Mesendoderm (in vitro differentiated cells): ENCODE measurements at regions not wholly inside any gene's neighbourhood (a gene's known extent, or its start where the extent isn't known, plus 50 kb on each side); places are given as distances from the start of the nearest gene placed in this dataset.
"Not testable (repeated sequence)": the region's sequence is repeated elsewhere in the genome, so short reads cannot be mapped to it uniquely, and the experiment has no call there.

Experiments
- DNase-seq: peaks from one replicate; pipeline ENCODE4 v3.0.0; 2013
- H2AK5ac ChIP-seq: 2 replicates; pipeline ENCODE4 v1.6.1; 2013; ENCODE audit warnings: low read length, inconsistent platforms
- H2BK120ac ChIP-seq: 2 replicates; pipeline ENCODE4 v1.6.1; 2013; ENCODE audit warnings: low read depth, mild to moderate bottlenecking, low read length, moderate library complexity, mixed read lengths
- H2BK15ac ChIP-seq: replicated peaks from 2 replicates; pipeline ENCODE4 v1.6.1; 2013; ENCODE audit warnings: low read depth, mild to moderate bottlenecking, moderate library complexity
- H2BK5ac ChIP-seq: 2 replicates; pipeline ENCODE4 v1.6.1; 2013; ENCODE audit warnings: low read length, inconsistent platforms
- H3K18ac ChIP-seq: 2 replicates; pipeline ENCODE4 v1.6.1; 2013; ENCODE audit warnings: mild to moderate bottlenecking, low read length, mixed read lengths
- H3K23ac ChIP-seq: one replicate; pipeline ENCODE4 v1.6.1; 2013; ENCODE audit warnings: low read length
- H3K27ac ChIP-seq: 2 replicates; pipeline ENCODE4 v1.5.1; 2013; ENCODE audit warnings: low read depth, mild to moderate bottlenecking, inconsistent platforms, low read length, moderate library complexity
- H3K27me3 ChIP-seq: 2 replicates; pipeline ENCODE4 v1.6.1; 2013; ENCODE audit warnings: low read length, control low read depth, mild to moderate bottlenecking, inconsistent platforms; ENCODE audit not compliant: insufficient read depth, poor library complexity
- H3K36me3 ChIP-seq: 2 replicates; pipeline ENCODE4 v1.6.1; 2013; ENCODE audit warnings: low read length, inconsistent platforms; ENCODE audit not compliant: control insufficient read depth, insufficient read depth
- H3K4ac ChIP-seq: one replicate; pipeline ENCODE4 v1.6.1; 2013; ENCODE audit warnings: low read depth, mild to moderate bottlenecking, low read length, moderate library complexity
- H3K4me1 ChIP-seq: 2 replicates; pipeline ENCODE4 v1.6.1; 2013; ENCODE audit warnings: low read depth, low read length, inconsistent platforms; ENCODE audit not compliant: control insufficient read depth
- H3K4me2 ChIP-seq: 2 replicates; pipeline ENCODE4 v1.6.1; 2013; ENCODE audit warnings: low read length
- H3K4me3 ChIP-seq: 2 replicates; pipeline ENCODE4 v1.5.1; 2013; ENCODE audit warnings: mild to moderate bottlenecking, low read length
- H3K56ac ChIP-seq: one replicate; pipeline ENCODE4 v1.6.1; 2013; ENCODE audit warnings: low read length
- H3K79me1 ChIP-seq: 2 replicates; pipeline ENCODE4 v1.6.1; 2013; ENCODE audit warnings: low read length, inconsistent platforms
- H3K79me2 ChIP-seq: 2 replicates; pipeline ENCODE4 v1.6.1; 2013; ENCODE audit warnings: mild to moderate bottlenecking, low read length; ENCODE audit not compliant: control insufficient read depth, insufficient read depth
- H3K9ac ChIP-seq: 2 replicates; pipeline ENCODE4 v1.6.1; 2013; ENCODE audit warnings: low read length, inconsistent platforms
- H4K5ac ChIP-seq: one replicate; pipeline ENCODE4 v1.6.1; 2013; ENCODE audit warnings: low read length
- H4K8ac ChIP-seq: one replicate; pipeline ENCODE4 v1.6.1; 2013; ENCODE audit warnings: low read depth, mild to moderate bottlenecking, control low read depth, low read length, moderate library complexity
- WGBS: extraction: QIAGEN DNeasy Blood & Tissue Kit; methylation state at CpG from one replicate; pipeline ENCODE4 v1.1.7; 2013; ENCODE audit warnings: low lambda C conversion rate, missing lambda C conversion rate; ENCODE audit not compliant: insufficient coverage; ENCODE audit errors: extremely low coverage; 5-methylcytosine and 5-hydroxymethylcytosine counted together

DNA sequence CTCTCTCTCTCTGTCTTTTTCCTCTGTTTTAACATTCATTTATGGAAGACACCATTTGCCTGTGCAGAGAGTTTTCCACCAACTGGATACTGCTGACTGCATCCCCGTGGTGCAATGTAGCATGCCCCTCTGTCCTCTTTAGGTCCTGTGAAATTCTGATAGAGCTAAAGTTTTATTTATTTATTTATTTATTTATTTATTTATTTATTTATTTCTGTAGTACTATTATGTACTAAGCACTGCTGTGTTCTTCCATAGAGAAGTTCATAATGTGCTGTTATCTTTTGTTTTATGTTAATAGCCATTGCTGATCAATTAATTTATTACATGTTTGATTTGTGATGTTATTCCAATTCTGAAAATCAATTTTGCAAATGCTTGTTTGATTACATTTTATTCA is 749.9 kb downstream of the ZBBX start:
- Histone ChIP-seq H3K27me3 (no peaks in the 10 kb centered on the region), H3K27ac (no peak overlapping the region), H2BK5ac (no peak overlapping the region), H3K79me2 (no peaks in the 10 kb centered on the region), H2AK5ac (no peak overlapping the region), H3K4ac (no peak overlapping the region), H3K9ac (no peak overlapping the region), H3K4me3 (no peak overlapping the region), H3K4me1 (no peaks in the 10 kb centered on the region), H3K79me1 (no peaks in the 10 kb centered on the region), H4K8ac (no peak overlapping the region), H2BK15ac (no peak overlapping the region), H3K18ac (no peak overlapping the region), H3K36me3 (no peaks in the 10 kb centered on the region), H3K4me2 (no peak overlapping the region), H4K5ac (no peak overlapping the region), H2BK120ac (no peak overlapping the region), H3K56ac (no peak overlapping the region), H3K23ac (no peak overlapping the region)
- no peak for DNase-seq
- no CpG with 5 or more reads among the region's 1 CpG for WGBS

- no peak for DNase-seq
- no peak overlapping the region for H3K56ac ChIP-seq
- H3K18ac ChIP-seq: no peak overlapping the region
- no CpG with 5 or more reads among the region's 1 CpG for WGBS
- H3K9ac ChIP-seq: no peak overlapping the region
- no peaks in the 10 kb centered on the region for H3K79me2 ChIP-seq
- no peak overlapping the region for H4K8ac ChIP-seq
- H3K4ac ChIP-seq: no peak overlapping the region
- H3K27ac ChIP-seq: no peak overlapping the region
- no peaks in the 10 kb centered on the region for H3K27me3 ChIP-seq
- H2BK5ac ChIP-seq: no peak overlapping the region
- H2BK15ac ChIP-seq: no peak overlapping the region
- no peak overlapping the region for H3K4me2 ChIP-seq
- H4K5ac ChIP-seq: no peak overlapping the region
- no peak overlapping the region for H3K4me3 ChIP-seq
- no peak overlapping the region for H3K23ac ChIP-seq
- H3K36me3 ChIP-seq: no peaks in the 10 kb centered on the region
- H2BK120ac ChIP-seq: no peak overlapping the region
- no peak overlapping the region for H2AK5ac ChIP-seq
- no peaks in the 10 kb centered on the region for H3K4me1 ChIP-seq
- no peaks in the 10 kb centered on the region for H3K79me1 ChIP-seq
Observed at GRCh38 chr3:166613365-166613764, 766.7 kb downstream of the ZBBX start.

DNA sequence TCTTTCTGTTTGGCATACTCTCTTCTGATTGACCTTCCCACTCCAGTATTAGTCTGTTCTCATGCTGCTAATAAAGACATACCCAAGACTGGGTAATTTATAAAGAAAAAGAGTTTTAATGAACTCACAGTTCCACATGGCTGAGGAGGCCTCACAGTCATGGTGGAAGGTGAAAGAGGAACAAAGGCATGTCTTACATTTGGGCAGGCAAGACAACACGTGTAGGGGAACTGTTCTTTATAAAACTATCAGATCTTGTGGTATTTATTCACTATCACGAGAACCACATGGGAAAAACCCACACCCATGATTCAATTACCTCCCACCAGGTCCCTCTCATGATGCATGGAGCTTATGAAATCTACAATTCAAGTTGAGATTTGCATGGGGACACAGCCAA is 767.3 kb downstream of the ZBBX start:
- not testable (repeated sequence) for H3K23ac ChIP-seq, H2BK15ac ChIP-seq, H3K4me3 ChIP-seq, H3K4ac ChIP-seq, H4K8ac ChIP-seq, H3K27me3 ChIP-seq, DNase-seq, H4K5ac ChIP-seq, H2AK5ac ChIP-seq, H3K4me1 ChIP-seq, H2BK5ac ChIP-seq, H3K9ac ChIP-seq, H3K18ac ChIP-seq, H3K79me2 ChIP-seq, H3K56ac ChIP-seq, H3K36me3 ChIP-seq, H3K4me2 ChIP-seq, H3K27ac ChIP-seq, H3K79me1 ChIP-seq, H2BK120ac ChIP-seq
- WGBS: no CpG with 5 or more reads among the region's 2 CpGs

DNA sequence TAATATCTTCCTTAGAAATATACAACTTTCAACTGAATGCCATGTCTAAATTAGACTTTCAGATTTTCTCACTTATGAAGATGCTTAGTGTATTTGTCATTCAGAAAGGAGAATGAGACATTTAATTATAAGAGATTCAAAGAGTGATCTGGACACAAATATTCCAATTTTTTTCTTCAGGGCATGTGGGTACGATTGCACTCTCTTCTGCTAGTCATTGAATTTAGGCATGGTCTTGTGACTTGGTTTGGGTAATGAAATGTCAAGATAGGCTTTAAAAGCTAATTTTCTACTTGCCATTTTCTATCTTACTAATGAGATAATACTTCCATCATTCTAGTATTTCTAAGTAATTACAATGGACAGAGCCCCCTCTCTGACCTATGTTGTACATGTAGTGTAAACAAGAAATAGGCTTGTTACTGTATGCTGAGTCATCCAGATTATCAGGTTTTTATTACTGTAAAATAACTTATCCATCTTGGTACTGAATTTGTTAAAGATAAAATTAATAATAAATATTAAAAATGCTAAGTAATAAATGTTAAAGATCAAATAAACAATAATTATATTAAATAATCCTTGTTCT is 770.8 kb upstream of the BCHE start:
- no peak for DNase-seq
- no peak overlapping the region for H3K23ac ChIP-seq
- no peaks in the 10 kb centered on the region for H3K4me1 ChIP-seq
- no peak overlapping the region for H2BK120ac ChIP-seq
- no peak overlapping the region for H2BK5ac ChIP-seq
- no CpG with 5 or more reads among the region's 1 CpG for WGBS
- no peak overlapping the region for H3K4ac ChIP-seq
- no peaks in the 10 kb centered on the region for H3K36me3 ChIP-seq
- H4K8ac ChIP-seq: no peak overlapping the region
- H4K5ac ChIP-seq: no peak overlapping the region
- H3K27me3 ChIP-seq: no peaks in the 10 kb centered on the region
- H3K4me2 ChIP-seq: no peak overlapping the region
- no peak overlapping the region for H3K4me3 ChIP-seq
- H2BK15ac ChIP-seq: no peak overlapping the region
- no peaks in the 10 kb centered on the region for H3K79me1 ChIP-seq
- no peak overlapping the region for H3K18ac ChIP-seq
- no peak overlapping the region for H3K56ac ChIP-seq
- H3K79me2 ChIP-seq: no peaks in the 10 kb centered on the region
- no peak overlapping the region for H2AK5ac ChIP-seq
- no peak overlapping the region for H3K27ac ChIP-seq
- no peak overlapping the region for H3K9ac ChIP-seq

- H3K9ac ChIP-seq: no peak overlapping the region
- H3K4me1 ChIP-seq: no peaks in the 10 kb centered on the region
- no peak overlapping the region for H3K23ac ChIP-seq
- H3K36me3 ChIP-seq: no peaks in the 10 kb centered on the region
- H3K4me3 ChIP-seq: no peak overlapping the region
- H2BK120ac ChIP-seq: no peak overlapping the region
- H2BK5ac ChIP-seq: no peak overlapping the region
- no peak overlapping the region for H2BK15ac ChIP-seq
- H4K5ac ChIP-seq: no peak overlapping the region
- H3K4me2 ChIP-seq: no peak overlapping the region
- no peak overlapping the region for H3K56ac ChIP-seq
- no peak overlapping the region for H4K8ac ChIP-seq
- H3K4ac ChIP-seq: no peak overlapping the region
- H3K18ac ChIP-seq: no peak overlapping the region
- H2AK5ac ChIP-seq: no peak overlapping the region
- H3K79me2 ChIP-seq: no peaks in the 10 kb centered on the region
- no peaks in the 10 kb centered on the region for H3K27me3 ChIP-seq
- H3K27ac ChIP-seq: no peak overlapping the region
- DNase-seq: peak; percentile 27
- H3K79me1 ChIP-seq: no peaks in the 10 kb centered on the region
Observed at GRCh38 chr3:166606988-166607387, 769.8 kb upstream of the BCHE start.

GRCh38 chr3:166593776-166594175 is 756.6 kb upstream of the BCHE start:
- Histone ChIP-seq H3K79me2 (no peaks in the 10 kb centered on the region), H2BK5ac (no peak overlapping the region), H2BK15ac (no peak overlapping the region), H3K9ac (no peak overlapping the region), H3K4me3 (no peak overlapping the region), H4K5ac (no peak overlapping the region), H3K27me3 (no peaks in the 10 kb centered on the region), H3K23ac (no peak overlapping the region), H3K27ac (no peak overlapping the region), H3K4me1 (no peaks in the 10 kb centered on the region), H2AK5ac (no peak overlapping the region), H3K18ac (no peak overlapping the region), H3K36me3 (no peaks in the 10 kb centered on the region), H2BK120ac (no peak overlapping the region), H3K4ac (no peak overlapping the region), H3K79me1 (no peaks in the 10 kb centered on the region), H3K4me2 (no peak overlapping the region), H3K56ac (no peak overlapping the region), H4K8ac (no peak overlapping the region)
- WGBS: no CpG with 5 or more reads among the region's 1 CpG
- DNase-seq: no peak
